ENCODE measurements at regions not wholly inside any gene's neighbourhood (a gene's known extent, or its start where the extent isn't known, plus 50 kb on each side); places are given as distances from the start of the nearest gene placed in this dataset.

GRCh38 chr11:26072614-26073153 is 259.2 kb upstream of the ANO3 start:
- no peak for TF ChIP-seq CTCF (IDR thresholded peaks at IDR 0.05)
- TF ChIP-seq EP300 (IDR thresholded peaks at IDR 0.05), result no peak
